ENCODE measurements at regions not wholly inside any gene's neighbourhood (a gene's known extent, or its start where the extent isn't known, plus 50 kb on each side); places are given as distances from the start of the nearest gene placed in this dataset.

GRCh38 chr2:7972670-7973069 lies 709.2 kb upstream of the ID2 start:
- TF ChIP-seq CTCF (IDR thresholded peaks at IDR 0.05; ENCODE audit: low read depth, low read length, poor library complexity, severe bottlenecking) (no peak), EZH2phosphoT487 (IDR thresholded peaks at IDR 0.05; ENCODE audit: borderline replicate concordance, low read length) (no peak)

Measured in DOHH2 (cell line).